Calu3 (cell line): ENCODE measurements at regions not wholly inside any gene's neighbourhood (a gene's known extent, or its start where the extent isn't known, plus 50 kb on each side); places are given as distances from the start of the nearest gene placed in this dataset.
"Not testable (repeated sequence)": the region's sequence is repeated elsewhere in the genome, so short reads cannot be mapped to it uniquely, and the experiment has no call there.

Experiments used
- BruUV-seq: library from RNA; stranded (reverse); fragments of 400-500 nt; replicated peaks from 2 replicates; lab custom pipeline; 2021; lab: Mats Ljungman, UMichigan
- CTCF ChIA-PET: fragments of 300-600 bp; sonication (Branson Sonifier 250); formaldehyde crosslinking; loops from one replicate; lab custom pipeline; 2022; ENCODE audit warnings: antibody characterized with exemption; lab: Charles Lee
- DNase-seq: peaks from one replicate; pipeline ENCODE4 v3.0.0; 2022
- H3K27ac Mint-ChIP-seq: one replicate; pipeline ENCODE4 v1.8.0; 2022; ENCODE audit warnings: mixed read lengths; ENCODE audit not compliant: unreplicated experiment
- H3K27me3 Mint-ChIP-seq: one replicate; pipeline ENCODE4 v1.8.0; 2022; ENCODE audit warnings: mixed read lengths; ENCODE audit not compliant: unreplicated experiment
- H3K36me3 Mint-ChIP-seq: one replicate; pipeline ENCODE4 v1.8.0; 2022; ENCODE audit warnings: mild to moderate bottlenecking, moderate library complexity, mixed read lengths; ENCODE audit not compliant: insufficient read depth, unreplicated experiment
- H3K4me1 Mint-ChIP-seq: one replicate; pipeline ENCODE4 v1.8.0; 2022; ENCODE audit warnings: mild to moderate bottlenecking, low read depth, mixed read lengths; ENCODE audit not compliant: unreplicated experiment
- H3K4me3 Mint-ChIP-seq: one replicate; pipeline ENCODE4 v1.8.0; 2022; ENCODE audit warnings: mild to moderate bottlenecking, low read depth, moderate library complexity, mixed read lengths; ENCODE audit not compliant: unreplicated experiment
- H3K9me3 Mint-ChIP-seq: one replicate; pipeline ENCODE4 v1.8.0; 2022; ENCODE audit warnings: low read depth, mixed read lengths; ENCODE audit not compliant: unreplicated experiment
- intact Hi-C: fragments of 100-400 bp; cut with micrococcal nuclease; formaldehyde crosslinking; loops from one replicate; pipeline ENCODE4 v1.10.0; 2022; ENCODE audit not compliant: unreplicated experiment
- TF ChIP-seq, protein P1 (sequence below): fragments of 200-600 bp; IDR thresholded peaks from one replicate; pipeline ENCODE4 v1.8.0; 2022; ENCODE audit warnings: antibody characterized with exemption; ENCODE audit not compliant: unreplicated experiment

- Mint-ChIP-seq H3K4me3 (no peak overlapping the region), H3K27ac (no peak overlapping the region), H3K9me3 (no peaks in the 10 kb centered on the region), H3K36me3 (no peaks in the 10 kb centered on the region), H3K27me3 (no peaks in the 10 kb centered on the region), H3K4me1 (no peaks in the 10 kb centered on the region)
- TF ChIP-seq, protein P1, sequence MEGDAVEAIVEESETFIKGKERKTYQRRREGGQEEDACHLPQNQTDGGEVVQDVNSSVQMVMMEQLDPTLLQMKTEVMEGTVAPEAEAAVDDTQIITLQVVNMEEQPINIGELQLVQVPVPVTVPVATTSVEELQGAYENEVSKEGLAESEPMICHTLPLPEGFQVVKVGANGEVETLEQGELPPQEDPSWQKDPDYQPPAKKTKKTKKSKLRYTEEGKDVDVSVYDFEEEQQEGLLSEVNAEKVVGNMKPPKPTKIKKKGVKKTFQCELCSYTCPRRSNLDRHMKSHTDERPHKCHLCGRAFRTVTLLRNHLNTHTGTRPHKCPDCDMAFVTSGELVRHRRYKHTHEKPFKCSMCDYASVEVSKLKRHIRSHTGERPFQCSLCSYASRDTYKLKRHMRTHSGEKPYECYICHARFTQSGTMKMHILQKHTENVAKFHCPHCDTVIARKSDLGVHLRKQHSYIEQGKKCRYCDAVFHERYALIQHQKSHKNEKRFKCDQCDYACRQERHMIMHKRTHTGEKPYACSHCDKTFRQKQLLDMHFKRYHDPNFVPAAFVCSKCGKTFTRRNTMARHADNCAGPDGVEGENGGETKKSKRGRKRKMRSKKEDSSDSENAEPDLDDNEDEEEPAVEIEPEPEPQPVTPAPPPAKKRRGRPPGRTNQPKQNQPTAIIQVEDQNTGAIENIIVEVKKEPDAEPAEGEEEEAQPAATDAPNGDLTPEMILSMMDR = no peak
- no TSS peak for BruUV-seq
- DNase-seq = no peak
- CTCF ChIA-PET = no interaction called here
- intact Hi-C loops = loop anchor here (5.0 kb wide), 1 partner anchor 127 kb away; no protein-coding TSS in a partner anchor
These were observed 548.9 kb downstream of the PPP4R3C start for GRCh38 chrX:26914232-26914631.

GRCh38 chrX:26911785-26912184 lies 551.4 kb downstream of the PPP4R3C start:
- H3K4me3 Mint-ChIP-seq, CTCF ChIA-PET, H3K36me3 Mint-ChIP-seq, H3K9me3 Mint-ChIP-seq, DNase-seq, H3K4me1 Mint-ChIP-seq, H3K27ac Mint-ChIP-seq, BruUV-seq, H3K27me3 Mint-ChIP-seq: not testable (repeated sequence)
- intact Hi-C loops = loop anchor here (5.0 kb wide), 1 partner anchor 124 kb away; no protein-coding TSS in a partner anchor

DNA sequence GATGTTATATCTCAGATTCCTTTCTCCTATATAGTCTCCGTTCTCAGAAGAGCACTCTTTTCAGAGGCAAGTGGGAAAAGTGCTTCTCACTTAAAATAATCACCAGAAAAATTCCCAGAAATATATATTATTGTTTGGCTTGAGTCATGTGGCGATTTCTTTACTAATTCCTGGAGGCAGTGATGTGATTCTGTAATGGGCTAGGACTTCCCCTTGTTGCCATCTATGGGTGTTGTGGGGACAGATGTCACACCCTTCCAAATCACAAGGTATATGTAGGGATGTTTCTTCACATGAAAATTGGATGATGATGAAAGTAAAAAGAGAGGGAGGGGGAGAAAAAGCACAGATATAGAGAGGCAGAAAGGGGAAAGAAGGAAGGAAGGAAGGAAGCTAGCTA lies 553.4 kb downstream of the PPP4R3C start:
- intact Hi-C loops = loop anchor here (5.0 kb wide), 1 partner anchor 122 kb away; no protein-coding TSS in a partner anchor

DNA sequence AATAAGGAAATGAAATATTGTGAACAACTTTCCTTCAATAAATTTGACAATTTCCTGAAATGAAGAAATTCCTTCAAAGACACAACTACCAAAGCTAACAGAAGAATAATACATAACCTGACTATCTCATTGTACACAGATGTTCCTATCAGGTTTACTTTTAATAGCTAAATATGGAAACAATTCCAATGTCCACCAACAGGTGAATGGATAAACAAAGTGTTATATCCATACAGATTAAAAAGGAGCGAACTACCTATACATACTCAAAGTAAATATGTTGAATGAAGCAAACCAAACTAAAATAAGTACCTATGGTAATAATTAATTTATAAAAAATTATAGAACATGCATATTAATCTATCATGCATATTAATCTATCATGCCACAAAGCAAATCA lies 554.9 kb downstream of the PPP4R3C start:
- Mint-ChIP-seq H3K27ac (no peak overlapping the region), H3K27me3 (no peaks in the 10 kb centered on the region), H3K36me3 (no peaks in the 10 kb centered on the region), H3K9me3 (no peaks in the 10 kb centered on the region), H3K4me1 (no peaks in the 10 kb centered on the region), H3K4me3 (no peak overlapping the region)
- no peak for DNase-seq
- no TSS peak for BruUV-seq
- CTCF ChIA-PET = no interaction called here
- intact Hi-C loops = no loop called here
- TF ChIP-seq, protein P1 = no peak

More for the DNA sequence above, 553.4 kb downstream of the PPP4R3C start:
- no peaks in the 10 kb centered on the region for H3K9me3 Mint-ChIP-seq
- TF ChIP-seq, protein P1 = no peak
- no peaks in the 10 kb centered on the region for H3K27me3 Mint-ChIP-seq
- BruUV-seq = no TSS peak
- no peaks in the 10 kb centered on the region for H3K4me1 Mint-ChIP-seq
- CTCF ChIA-PET = no interaction called here
- DNase-seq = no peak
- no peaks in the 10 kb centered on the region for H3K36me3 Mint-ChIP-seq
- H3K27ac Mint-ChIP-seq = no peak overlapping the region
- no peak overlapping the region for H3K4me3 Mint-ChIP-seq

- BruUV-seq = no TSS peak
- TF ChIP-seq, protein P1 = no peak
- Mint-ChIP-seq H3K4me1 (no peaks in the 10 kb centered on the region), H3K9me3 (peaks cover 6% of the 10 kb centered on the region), H3K36me3 (no peaks in the 10 kb centered on the region), H3K27me3 (no peaks in the 10 kb centered on the region), H3K4me3 (no peak overlapping the region), H3K27ac (no peak overlapping the region)
- CTCF ChIA-PET = no interaction called here
- DNase-seq = no peak
- intact Hi-C loops = no loop called here
These were observed 573.6 kb downstream of the PPP4R3C start for GRCh38 chrX:26889574-26889973.
